Activated CD4-positive, alpha-beta T cell treated with anti-CD3 and anti-CD28 coated beads for 24 hours (primary cell): ENCODE measurements at regions not wholly inside any gene's neighbourhood (a gene's known extent, or its start where the extent isn't known, plus 50 kb on each side); places are given as distances from the start of the nearest gene placed in this dataset.
"Not testable (repeated sequence)": the region's sequence is repeated elsewhere in the genome, so short reads cannot be mapped to it uniquely, and the experiment has no call there.

Source experiments
- DNase-seq, 2 donors: peaks; one replicate each; pipeline ENCODE4 v3.0.0-alpha.2; 2020; ENCODE audit warnings: low read depth in 2 of 2

DNA sequence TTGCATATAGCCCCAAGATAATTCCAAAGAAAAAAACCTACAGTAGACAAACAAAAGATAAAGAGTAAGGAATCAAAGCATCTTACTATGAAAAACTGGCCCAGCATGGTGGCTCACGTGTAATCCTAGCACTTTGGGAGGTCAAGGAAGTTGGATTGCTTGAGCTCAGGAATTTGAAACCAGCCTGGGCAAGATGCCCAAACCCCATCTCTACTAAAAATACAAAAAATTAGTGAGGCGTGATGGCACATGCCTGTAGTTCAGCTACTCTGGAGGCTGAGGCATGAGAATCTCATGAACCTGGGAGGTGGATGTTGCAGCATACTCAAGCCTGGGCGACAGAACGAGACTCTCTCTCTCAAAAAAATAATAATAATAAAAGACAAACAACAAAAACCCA lies 764.7 kb upstream of the KIF2B start:
- DNase-seq: no peak

DNA sequence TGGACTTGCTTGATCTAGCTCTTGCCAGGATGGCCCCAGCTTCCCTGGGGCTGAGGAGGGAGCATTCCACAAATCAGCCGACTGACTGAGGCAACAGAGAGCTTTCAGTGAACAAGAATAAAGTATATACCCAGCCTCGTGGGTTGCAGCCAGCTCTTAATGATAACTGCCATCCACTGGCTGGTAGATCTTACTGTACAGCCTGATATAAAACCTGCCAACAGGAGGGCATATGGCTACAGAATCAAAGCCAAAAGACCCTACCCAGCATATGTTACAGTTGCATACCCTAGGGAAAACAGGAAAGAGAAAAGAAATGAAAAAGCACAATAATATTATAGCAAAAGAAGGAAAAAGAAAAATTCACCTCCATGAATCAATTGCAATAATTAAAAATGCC lies 775.9 kb upstream of the KIF2B start:
- DNase-seq: no peak

DNA sequence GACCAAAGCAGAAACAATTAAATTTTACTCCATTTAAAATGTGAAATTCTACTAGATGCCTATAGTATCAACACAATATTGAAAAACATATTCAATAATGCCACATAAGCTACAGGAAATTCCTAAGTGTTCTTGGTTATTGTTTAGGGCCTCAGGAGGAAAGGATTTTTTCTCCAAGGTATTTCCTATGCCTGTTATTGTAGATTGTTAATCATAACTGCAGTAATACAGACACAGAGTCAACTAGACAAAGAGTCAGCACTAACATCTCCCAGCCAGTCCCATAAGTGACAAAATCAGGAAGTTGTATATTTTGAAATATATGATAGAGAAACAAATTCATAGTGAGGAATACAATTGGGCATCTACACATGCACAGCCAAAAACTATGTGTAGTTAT lies 782.7 kb upstream of the KIF2B start:
- no peak for DNase-seq

DNA sequence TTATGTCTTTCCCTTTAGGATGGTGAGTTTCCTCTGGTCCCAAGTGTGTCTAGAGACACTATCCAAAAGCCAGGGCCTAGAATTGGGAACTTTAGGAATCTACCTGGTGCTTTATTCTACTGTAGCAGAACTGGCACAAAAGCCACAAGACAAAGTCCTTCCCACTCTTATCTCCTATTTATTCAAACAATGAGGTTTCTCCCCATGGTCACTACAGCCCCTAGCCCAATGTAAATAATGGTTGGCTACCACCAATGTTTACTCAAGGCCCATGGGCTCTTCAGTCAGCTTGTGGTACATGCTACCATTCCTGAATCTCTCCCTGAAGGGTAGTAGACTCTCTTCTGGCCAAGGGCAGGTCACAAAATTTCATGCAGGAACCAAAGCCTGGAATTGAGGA lies 789.4 kb upstream of the KIF2B start:
- no peak for DNase-seq

DNA sequence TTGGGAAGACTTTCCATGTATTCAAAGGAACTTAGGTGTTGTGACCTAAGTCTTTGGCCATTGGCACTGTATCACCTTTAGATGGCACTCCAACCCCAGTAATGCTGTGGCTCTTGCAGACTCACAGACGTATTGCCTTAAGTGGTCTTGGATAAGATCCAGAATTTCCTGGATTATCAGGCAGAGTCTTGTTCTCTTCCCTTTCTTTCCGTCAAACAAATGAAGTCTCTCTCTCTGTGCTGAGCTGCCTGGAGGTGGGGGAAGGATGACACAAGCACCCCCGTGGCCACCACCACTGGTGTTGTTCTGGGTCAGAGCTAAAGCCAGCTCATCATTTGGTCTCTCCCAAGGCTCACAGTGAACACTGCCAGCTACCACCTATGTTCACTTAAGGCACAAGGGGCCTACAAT lies 789.9 kb upstream of the KIF2B start:
- DNase-seq: no peak

DNA sequence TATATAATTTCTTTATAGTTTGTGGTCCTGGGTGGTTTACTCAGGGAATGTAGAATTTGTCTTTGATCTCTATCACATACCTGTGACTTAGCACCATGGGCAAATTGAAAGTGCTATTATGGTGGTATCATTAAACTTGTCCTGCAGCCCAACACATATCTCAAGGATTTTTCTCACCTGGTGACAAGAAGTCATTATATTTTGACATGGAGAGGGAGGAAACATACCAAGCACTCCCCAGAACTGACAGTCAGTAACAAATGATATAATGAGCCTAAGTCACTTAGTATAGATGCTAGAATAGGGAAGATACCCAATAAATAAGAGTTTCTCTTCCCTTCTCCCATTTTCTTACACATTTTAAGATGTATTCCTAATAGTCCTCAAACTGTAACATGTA lies 805.5 kb upstream of the KIF2B start:
- DNase-seq: no peak

DNA sequence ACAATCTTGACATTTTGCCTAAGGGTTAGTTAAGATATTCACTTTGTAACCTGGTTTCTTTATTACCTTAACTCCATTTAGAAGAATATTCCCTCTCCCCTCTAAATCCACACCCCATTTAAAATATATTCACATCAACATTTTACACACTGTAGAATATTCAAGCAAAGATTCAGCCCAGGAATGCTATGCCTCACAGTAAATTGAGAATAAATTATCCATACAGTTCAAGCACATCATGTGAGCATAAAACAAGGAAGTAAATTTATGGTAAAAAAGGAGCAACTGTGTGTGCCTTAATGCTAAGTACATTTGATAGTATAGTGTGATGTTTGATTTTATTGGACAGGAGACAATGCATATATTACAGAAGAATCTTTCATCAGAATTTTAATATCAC lies 806.6 kb upstream of the KIF2B start:
- no peak for DNase-seq

DNA sequence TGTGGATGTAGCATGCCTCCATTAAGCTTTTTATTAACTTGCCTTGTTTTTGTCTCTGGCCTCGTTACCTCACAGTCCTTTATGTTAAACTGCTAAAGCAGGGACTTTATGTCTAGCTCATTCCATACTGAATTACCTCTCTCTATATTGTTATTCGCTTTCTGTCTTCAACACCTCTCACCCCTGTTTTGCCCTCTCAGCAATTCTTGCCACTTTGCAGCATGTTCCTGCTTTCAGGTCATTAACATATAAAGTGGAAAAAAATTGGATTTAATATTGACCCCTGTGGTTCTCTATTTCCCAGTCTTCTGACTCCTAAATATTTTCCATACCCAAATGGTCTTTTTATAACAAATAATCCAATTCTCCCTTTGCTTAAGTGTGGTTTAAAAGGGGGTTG lies 810.4 kb upstream of the KIF2B start:
- no peak for DNase-seq

DNA sequence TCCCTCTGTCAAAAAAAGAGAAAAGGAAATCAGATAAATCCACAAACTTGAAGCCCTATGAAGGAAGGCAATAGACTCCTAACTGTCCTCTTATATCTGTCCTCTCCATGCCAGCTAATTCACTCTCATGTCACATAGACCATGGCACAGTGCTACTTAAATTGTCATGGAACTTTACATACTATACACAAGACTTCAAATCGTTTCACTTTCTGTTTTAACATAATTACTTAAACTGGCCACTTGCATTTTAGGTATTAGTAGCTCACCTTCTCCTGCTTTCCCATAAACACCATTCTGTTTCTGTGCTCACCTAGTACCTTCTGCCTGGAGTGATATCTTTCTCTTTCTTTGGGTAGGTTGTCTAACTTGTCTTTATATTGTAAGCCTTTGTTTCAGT lies 816.7 kb upstream of the KIF2B start:
- no peak for DNase-seq

DNA sequence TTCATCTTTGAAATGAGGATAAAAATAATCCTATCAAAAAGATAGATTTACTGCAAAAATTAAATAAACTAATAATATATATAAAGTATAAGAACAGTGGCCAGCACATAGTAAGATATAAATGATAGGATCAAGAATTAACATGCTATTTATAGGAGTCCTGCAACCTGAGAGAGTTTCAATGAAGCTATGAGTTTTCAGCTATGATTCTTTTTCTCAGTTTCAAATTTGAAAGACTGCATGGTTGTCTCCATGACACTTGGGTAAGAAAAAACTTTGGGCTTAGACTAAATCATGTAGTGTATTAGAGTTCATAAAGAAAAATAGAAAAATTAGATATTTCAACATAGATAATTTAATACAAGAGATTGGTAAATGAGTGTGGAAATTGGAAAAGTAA lies 817.8 kb upstream of the KIF2B start:
- no peak for DNase-seq

DNA sequence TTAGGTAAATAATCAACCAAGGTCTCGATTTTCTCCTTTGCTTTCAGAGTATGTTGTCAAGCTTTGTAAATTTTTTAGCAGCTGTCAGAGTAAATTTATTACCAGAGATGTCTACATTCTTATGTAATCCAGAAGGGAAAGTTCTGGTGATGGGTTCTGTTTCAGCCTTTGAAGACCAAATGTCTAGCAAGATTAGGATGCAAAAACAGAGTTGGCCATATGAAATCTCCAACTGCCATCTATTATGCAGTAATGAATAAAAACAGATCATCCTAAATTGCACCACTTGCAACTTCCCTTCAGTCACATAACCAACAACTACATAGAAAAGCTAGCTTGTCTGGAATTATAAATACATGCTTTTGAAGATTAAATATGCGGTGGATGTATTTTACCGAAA lies 826.8 kb upstream of the KIF2B start:
- no peak for DNase-seq

DNA sequence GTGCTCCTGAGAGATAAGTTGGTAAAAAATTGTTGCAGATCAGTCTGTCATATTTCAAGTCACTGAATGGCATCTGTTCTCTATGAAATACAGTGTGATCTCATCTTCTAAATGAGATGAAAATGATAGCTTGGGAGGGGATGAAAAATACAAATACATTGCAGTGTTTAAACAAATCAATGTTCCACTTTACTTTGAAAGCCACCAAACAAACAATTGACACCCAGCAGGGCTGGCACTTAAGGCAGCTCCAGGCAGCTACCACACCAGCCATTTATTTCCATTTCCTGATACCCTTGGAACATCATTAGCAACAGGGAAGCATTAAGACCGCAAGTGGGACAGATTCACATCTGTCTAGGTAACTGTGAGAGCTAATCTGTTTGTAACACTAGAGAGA lies 827.6 kb upstream of the KIF2B start:
- no peak for DNase-seq

DNA sequence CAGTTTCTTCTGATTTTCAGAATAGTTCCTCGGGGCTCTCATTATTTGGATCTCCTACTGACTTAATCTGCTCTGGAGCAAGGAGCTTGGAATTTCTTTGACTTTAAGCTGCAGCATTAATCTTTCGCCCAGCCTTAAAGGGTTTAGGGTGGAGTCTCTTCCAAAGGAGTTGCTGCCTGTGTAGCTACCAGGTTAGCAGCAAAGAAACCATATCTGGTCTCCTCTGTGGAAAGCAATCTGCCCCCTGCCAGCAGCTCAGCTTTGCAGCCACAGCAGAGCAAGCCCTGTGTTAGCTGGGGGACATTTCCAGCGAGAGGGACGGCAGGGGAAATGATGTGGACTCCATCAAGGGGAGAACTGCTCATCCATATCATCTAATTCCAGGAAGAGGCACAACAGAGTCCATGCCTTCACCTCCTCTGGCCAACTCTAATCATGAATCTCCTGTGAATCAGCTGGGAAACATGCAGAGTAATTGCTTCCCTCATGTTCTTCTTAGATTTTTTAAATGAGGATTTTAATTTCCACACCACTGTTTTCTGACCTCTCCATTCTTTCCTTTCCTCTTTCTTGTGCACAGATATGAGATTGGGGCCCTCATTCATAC lies 827.6 kb upstream of the CA10 start:
- DNase-seq: no peak

DNA sequence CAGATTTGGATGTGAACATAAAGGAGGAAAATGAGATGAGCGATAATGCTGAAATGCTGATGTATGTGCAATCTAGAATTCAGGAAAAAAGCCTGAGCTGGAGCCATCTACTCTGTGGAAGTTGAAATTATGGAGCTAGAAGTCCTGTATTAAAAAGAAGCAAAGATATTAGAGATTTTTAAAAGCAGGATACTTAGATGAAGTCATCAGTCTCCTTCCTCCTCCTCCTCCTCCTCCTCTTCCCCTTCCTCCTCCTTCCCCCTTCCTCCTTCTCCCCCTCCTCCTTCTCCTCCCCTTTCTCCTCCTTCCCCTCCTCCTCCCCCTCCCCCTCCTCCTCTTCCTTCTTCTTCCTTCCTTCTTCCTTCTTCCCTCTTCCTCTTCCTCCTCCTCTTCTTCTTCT lies 823.8 kb upstream of the CA10 start:
- DNase-seq: no peak

DNA sequence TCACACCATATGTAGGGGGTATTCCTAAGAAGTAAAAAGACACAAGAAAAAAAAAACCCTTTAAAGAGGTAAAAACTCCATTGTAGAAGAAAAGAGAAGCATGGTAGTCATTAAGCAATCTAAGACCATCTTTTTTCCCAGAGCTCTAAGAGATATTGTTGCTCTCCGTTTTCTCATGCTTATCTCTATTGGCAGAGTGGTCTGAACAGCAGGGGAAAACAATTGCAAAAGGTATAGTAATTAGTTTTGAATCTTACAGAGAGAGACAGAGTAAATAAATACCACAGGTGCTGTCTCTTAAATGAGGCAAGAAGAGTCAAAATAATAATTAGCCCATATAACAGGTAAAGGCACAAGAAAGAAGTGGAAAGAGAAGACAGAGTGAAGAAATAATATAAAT lies 821.4 kb upstream of the CA10 start:
- DNase-seq: no peak

DNA sequence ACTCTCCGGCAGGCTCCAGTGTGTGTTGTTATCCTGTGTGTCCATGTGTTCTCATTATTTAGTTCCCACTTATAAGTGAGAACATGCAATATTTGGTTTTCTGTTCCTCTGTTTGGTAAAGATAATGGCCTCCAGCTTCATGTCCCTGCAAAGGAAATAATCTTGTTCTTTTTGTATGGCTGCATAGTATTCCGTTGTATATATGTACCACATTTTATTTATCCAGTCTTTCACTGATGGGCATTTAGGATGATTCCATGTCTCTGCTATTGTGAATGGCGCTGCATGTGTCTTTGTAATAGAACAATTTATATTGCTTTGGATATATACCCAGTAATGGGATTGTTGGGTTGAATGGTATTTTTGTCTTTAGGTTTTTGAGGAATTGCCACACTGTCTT lies 807.3 kb upstream of the CA10 start:
- no peak for DNase-seq

DNA sequence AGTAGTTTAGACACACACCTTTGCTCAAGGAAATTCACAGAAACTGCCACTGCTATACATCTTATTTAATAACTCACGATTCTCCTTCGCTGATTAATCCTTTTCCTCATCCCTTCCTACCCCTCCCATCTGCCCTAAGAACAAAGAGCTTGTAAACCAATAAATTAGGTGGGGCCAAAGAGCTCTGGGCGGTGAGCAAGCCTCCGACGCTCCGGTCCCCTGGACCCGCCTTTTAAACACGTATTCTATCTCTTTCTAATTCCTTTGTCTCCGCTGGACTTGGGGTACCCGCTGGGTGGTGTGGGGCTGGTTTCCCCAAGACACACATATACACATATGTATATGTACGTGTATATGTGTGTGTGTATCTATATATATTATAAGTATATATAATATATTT lies 803.2 kb upstream of the CA10 start:
- DNase-seq: not testable (repeated sequence)

DNA sequence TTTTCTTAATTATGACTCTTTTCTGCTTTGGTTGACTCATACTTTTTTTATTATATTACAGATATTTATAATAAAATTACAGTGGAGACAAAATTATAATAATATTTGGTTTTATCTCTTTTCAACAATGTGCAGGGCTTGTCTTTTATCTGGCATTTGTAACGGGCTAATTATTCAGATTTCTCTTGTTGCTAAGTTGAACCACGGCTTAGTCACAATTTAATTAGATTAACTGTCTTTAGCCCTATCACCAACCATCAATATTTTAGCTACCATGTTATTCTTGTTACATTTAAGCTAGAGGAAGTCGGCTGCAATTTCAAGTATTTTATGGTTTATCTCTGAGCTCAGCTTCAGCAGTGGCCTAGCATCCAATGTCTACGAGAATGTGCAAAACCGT lies 798.9 kb upstream of the CA10 start:
- DNase-seq: no peak

DNA sequence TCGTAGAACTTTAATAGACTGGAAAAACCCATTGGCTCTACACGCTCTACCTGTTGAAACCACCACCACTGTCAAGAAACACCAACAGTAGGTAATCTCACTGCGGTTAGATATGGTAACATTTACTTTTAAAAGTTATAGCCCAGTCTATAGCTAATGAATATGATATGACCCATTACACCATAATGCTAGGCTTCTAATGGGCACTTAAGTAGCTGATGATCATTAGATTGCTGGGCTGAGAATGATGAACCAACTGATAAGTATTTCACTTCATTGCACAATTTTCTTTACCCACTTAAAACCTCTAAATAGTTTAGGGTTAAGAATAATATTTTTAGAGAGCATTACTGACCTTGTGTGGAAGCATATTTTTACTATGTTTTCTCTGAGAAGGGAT lies 788.9 kb upstream of the CA10 start:
- no peak for DNase-seq

DNA sequence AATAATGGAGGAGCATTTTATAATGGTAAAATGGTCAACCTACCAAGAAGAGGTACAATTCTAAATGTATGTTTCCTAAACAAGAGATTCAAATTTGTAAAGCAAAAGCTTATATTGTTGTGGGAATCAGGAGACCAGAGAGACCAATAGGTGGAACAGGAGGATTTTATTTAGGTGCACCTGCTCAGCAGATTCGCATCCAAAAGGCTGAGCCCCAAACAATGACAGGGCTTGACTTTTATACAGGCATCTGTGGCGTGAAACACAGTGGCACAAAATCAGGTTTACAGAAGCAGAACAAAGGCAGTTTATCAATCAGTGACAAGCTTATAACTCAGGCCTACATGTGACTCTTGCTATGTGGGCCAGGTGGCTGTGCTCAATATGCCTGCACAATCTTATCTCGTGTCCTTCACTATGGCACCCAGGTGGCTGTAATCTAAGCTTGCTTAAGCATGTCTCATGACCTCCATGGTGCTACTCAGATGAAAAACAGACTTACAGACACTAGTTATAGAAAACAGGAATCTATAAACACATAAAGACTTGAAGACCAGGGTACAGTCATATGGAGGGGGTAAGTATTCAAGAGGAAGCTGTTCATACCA lies 780.2 kb upstream of the CA10 start:
- DNase-seq: no peak

DNA sequence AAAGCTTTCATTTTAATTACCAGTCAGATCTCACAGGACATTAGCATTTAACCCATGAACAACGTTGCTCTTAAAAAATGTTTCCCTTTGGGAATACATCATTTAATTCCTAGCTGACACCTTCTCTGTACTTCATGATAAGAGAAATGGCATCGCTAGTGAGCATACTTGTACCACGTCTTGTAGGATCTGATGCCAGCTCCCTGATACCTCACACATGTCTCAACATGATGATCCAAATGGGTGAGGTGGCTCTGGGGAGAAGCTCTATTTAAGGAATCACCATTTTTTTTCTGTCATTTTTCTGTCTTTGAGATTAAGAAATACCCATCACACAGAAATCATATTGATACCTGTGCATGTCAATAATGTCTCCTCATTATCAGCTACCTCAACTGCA lies 772.1 kb upstream of the CA10 start:
- DNase-seq: no peak

DNA sequence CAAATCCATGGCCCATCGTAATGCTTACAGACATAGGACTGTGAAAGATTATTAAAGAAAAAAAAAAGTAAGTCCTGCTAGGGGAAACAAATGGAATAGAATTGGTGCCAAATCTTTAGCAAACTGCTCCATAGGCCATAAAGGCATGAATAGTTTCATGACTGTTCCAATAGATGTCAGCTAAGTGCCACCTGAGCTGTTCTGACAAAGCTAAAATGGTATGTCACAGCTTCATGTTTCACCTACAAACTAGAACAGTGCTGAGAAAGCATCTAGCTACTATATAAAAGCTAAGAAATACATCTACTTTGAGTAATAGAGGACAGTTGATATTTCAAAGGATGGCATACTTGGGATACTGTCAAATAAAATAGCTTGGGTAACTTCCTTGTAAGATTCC lies 771.6 kb upstream of the CA10 start:
- no peak for DNase-seq

DNA sequence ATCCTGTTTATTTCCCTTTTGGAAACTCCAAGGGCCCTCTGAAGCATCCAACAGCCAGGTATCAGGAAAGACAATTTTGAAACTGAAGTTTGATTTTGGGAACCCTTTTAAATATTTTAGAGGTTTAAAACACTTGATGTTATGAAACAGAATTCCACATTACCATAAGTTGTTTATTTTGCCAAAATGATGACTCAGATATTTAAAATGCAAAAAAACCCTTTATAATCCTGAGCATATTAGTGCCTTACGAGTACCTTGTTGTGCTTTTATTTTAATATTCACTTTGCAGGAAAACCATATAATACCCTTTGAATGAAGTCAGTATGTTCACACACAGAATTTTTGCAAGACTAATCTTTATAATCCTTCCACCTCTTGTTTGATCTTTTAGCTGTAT lies 765.1 kb upstream of the CA10 start:
- DNase-seq: no peak

DNA sequence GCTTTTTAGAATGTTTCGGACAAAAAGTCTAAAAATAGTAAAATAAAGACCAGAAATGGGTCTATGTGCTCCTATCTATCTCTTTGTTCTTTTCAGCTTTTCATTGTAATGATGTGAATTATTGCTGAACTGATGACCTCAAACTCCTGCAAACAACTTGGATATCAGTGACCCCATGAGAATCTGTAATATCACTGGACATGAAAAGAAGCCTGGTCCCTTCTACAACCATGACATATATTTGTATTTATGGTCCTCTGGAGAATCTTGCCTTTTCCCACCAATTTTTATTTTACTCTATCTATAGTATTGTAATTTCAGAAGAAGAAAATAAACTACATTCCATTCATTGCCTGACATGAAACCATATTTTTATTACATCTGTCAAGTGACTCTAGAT lies 740.7 kb upstream of the CA10 start:
- DNase-seq: no peak
